ENCODE measurements at regions not wholly inside any gene's neighbourhood (a gene's known extent, or its start where the extent isn't known, plus 50 kb on each side); places are given as distances from the start of the nearest gene placed in this dataset.

DNA sequence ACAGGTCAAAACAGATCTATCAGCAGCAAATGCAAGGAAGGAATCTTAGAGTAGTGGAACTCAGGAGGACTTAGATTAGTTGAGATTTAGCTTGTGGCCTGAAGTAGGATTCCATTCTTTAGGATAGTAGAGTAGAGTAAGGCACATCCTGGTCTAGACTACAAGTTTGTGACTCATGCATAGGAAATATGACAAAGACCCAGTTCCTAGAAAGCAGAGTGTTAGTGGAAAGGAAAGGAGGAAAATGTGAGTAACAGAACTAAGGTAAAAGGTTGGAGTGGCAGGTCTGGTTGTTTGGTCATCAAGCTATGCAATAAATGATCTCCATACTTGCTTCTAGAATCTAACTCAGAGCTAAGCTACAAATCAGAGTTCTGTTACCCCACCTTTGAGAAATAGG, 595.0 kb downstream of the ACTRT1 start (continued):
- TF ChIP-seq RFX5 (IDR thresholded peaks at IDR 0.05; ENCODE audit: borderline replicate concordance, low read depth, low read length) (no peak), JUN (IDR thresholded peaks at IDR 0.05; ENCODE audit: low read depth, low read length) (no peak)
